ENCODE measurements at regions not wholly inside any gene's neighbourhood (a gene's known extent, or its start where the extent isn't known, plus 50 kb on each side); places are given as distances from the start of the nearest gene placed in this dataset.

- DNase-seq: no peak
Observed at GRCh38 chr5:9922719-9923118, 292.6 kb upstream of the TAS2R1 start.

GRCh38 chr5:9920697-9921096 is 290.5 kb upstream of the TAS2R1 start:
- DNase-seq: no peak

GRCh38 chr5:9919306-9920030 is 289.3 kb upstream of the TAS2R1 start:
- no peak for DNase-seq

- no peak for DNase-seq
Observed at GRCh38 chr5:9905661-9906060, 275.5 kb upstream of the TAS2R1 start.

GRCh38 chr5:9903801-9904200 is 273.6 kb upstream of the TAS2R1 start:
- DNase-seq: peak; percentile 21

- DNase-seq: no peak
Observed at GRCh38 chr5:9898319-9898718, 268.2 kb upstream of the TAS2R1 start.

GRCh38 chr5:9895302-9895645 is 265.1 kb upstream of the TAS2R1 start:
- DNase-seq: no peak

GRCh38 chr5:9894571-9895301 is 264.6 kb upstream of the TAS2R1 start:
- DNase-seq: no peak

GRCh38 chr5:9892696-9893095 is 262.5 kb upstream of the TAS2R1 start:
- DNase-seq: no peak

- no peak for DNase-seq
Observed at GRCh38 chr5:9889511-9889910, 259.4 kb upstream of the TAS2R1 start.

- no peak for DNase-seq
Observed at GRCh38 chr5:9888501-9888901, 258.4 kb upstream of the TAS2R1 start.

- no peak for DNase-seq
Observed at GRCh38 chr5:9885164-9885563, 255.0 kb upstream of the TAS2R1 start.

GRCh38 chr5:9878206-9878605 is 248.1 kb upstream of the TAS2R1 start:
- DNase-seq: peak; percentile 73

GRCh38 chr5:9877488-9877887 is 247.3 kb upstream of the TAS2R1 start:
- peak; percentile 18 for DNase-seq

GRCh38 chr5:9876451-9876850 is 246.3 kb upstream of the TAS2R1 start:
- peak; percentile 25 for DNase-seq

GRCh38 chr5:9869616-9870288 is 239.6 kb upstream of the TAS2R1 start:
- DNase-seq: no peak

GRCh38 chr5:9865574-9865973 is 235.4 kb upstream of the TAS2R1 start:
- DNase-seq: no peak

GRCh38 chr5:9864791-9865190 is 234.6 kb upstream of the TAS2R1 start:
- no peak for DNase-seq

GRCh38 chr5:9863486-9863885 is 233.3 kb upstream of the TAS2R1 start:
- no peak for DNase-seq

GRCh38 chr5:9861666-9862256 is 231.6 kb upstream of the TAS2R1 start:
- no peak for DNase-seq

- no peak for DNase-seq
Observed at GRCh38 chr5:9859808-9860207, 229.7 kb upstream of the TAS2R1 start.

GRCh38 chr5:9858043-9858442 is 227.9 kb upstream of the TAS2R1 start:
- DNase-seq: no peak

GRCh38 chr5:9853309-9853708 is 223.2 kb upstream of the TAS2R1 start:
- DNase-seq: no peak

Measured in muscle of arm (tissue), 1 donor.